ENCODE measurements at regions not wholly inside any gene's neighbourhood (a gene's known extent, or its start where the extent isn't known, plus 50 kb on each side); places are given as distances from the start of the nearest gene placed in this dataset.

DNA sequence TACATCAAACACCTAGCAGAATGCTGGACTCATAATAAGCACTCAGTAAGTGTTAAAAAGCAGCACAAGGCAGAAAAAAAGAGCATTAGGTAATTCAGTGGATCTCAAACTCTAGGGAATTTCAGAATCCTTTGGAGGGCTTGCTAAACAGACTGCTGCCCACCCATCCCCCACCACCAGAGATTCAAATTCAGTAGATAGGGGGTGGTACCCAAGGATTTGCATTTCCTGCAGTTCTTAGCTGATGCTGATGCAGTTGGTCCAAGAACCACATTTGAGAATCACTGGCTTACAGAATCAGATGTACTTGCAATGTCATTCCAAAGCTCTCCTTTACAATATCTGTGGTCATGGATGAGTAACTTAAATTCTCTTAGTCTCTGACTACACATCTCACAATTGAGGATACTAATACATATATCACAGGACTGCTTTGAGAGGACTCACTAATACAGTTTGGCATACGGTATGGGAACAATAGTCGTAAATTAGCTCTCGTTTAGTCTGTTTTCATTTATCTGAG is 664.5 kb downstream of the KCNA4 start:
- no peak for DNase-seq (ENCODE audit: low read depth in 3 of 3)

DNA sequence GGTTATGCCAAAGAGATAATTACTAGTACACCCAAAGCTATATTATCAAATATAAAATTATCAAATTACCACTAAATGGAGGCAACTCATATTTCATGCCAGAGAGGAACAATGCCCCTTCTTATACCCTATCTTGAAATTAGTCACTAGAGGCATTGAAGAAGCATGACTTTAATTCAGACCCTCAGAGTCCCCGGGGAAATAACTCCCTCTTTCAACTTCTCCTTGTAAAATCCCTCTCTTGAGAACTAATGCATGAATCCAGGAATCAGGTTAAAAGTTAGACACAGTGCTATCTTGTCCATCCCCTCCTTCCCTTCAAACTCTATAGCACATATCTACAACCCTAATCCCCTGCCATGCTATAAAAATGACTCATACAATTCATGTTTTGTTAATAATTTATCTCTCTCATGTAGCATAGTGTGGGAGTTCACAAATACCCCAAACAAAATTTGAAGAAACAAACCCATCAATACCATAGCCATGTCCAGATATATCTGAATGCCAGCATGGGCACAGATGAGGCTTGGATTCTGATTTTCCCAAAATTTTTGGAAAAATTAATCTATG is 665.4 kb downstream of the KCNA4 start:
- no peak for DNase-seq (ENCODE audit: low read depth in 3 of 3)

DNA sequence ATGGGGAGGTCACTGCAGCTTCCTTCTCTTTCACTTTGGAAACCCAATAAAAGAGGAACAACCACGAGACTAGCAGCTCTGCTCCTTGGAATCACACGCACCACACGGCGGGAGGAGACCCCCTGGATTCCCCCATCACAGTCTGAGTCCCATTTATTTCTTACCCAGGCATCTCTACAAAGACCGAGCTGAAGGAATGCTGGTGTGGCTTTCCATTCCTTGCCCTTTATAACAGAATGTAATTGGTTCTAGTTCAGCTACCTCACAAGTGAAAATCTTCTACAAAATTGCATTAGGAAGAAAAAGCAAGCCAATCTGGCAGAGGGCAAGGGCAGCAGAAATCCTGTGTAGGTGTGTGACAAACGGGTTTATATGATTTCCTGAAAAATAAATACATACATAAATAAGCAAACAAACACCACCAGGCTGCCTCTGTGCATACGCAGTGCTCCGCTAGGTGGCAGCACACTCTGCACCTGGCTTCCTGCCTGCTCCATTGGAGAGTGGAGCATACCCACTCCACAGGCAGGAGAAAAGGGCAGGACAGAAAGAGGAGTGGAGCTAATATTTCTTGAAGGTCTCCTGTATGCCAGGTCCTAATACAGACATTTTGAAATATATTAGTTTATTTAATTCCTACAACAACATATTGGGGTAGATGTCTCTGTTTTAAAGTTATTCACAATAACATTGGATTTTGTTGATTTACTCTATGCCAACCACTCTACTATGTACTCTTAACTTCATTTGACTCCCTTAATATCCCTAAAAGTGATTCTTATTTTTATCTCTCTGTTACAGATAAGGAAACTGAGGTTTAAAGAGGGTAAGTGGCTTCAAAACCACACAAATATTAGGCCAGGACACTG is 673.1 kb downstream of the KCNA4 start:
- peak in 2 of 3 donors; percentile 0 to 14 for DNase-seq (ENCODE audit: low read depth in 3 of 3)

DNA sequence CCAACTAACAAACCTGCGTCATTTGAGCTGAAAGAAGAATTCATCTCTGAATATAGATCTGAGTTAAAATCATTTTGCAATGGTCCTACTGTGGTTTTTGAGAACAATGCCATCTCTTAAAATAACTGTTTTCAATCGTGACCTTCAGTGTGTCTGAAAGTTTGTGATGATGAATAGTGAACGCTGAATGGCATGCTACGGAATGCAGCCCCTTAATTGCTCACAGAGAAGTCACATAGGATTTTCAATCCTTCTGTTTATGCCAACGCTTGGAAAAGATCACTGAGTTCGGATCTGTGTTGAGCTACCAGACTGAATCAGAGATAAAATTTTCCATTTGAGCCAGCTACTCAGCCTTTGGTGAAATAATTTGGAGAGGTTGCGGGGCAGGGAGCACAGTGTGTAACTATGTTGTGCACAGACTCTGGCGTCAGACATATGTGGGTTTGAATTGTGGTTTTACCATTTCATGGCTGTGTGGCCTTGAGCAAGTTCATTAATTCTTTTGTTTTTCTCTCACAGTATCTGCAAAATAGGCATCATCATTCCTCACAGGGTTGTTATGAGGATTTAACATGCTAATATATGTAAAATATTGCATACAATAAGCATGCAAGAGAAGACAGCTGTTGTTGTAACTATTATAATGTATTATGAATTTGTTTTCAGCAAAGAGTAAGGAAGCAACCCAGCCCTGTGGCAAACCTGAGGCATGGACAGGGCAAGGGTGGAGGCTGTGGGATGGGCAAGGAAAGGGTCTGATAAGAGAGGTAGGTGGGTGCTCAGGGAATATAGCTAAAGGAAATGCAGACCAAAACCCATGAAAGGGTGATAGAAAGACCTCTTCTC is 679.9 kb downstream of the KCNA4 start:
- DNase-seq (ENCODE audit: low read depth in 3 of 3), result no peak

DNA sequence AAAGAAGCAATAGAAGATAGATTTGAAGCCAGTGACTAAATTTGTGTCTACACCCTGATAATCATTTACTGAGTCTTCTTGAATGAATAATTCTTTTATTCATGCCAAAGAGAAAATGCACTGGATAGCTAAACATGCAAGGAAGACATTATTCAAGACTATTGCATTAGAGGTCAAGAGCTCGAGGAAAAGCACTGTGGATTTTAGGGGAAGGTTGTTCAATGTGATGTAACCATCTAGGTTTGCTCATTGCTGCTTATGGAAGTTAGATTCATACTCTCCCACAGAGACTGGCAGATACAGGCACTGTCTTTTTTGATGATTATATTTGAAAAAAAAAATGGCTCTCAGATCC is 682.1 kb downstream of the KCNA4 start:
- no peak for DNase-seq (ENCODE audit: low read depth in 3 of 3)

DNA sequence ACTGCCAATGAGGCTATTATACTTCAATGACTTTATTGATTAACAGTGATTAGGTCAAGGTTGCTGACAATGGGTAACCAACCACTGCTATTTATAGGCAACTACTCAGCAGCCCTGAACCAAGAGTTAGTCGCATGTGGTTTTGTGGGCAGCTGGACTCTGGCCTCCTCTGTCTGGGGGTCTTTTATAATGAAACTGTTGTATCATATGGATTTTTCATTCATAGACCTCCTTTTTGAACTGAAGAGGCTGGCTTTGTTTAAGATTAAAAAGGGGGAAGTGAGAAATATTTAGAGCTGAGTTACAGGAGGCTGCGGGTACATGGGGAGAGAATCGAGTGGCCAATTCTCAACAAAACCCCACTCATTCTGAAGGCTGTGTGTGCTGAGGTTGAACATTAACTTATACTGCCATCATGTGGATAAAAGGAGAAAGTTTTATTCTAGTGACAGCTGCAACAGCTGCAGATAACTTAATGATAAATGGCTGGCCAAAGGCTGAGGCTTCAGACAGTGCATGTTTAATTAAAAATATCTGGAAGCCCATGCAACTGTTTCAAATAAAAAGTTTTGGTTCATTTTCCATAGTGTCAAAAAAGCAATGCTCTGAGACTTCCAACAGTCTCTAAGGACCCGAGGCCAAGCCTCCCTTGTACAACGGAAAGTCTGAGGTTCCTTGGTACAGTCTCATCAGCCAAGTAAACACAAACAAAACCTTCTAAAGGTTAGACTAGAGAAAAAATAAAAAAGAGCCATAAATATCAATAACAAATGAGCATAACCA is 682.6 kb downstream of the KCNA4 start:
- no peak for DNase-seq (ENCODE audit: low read depth in 3 of 3)

DNA sequence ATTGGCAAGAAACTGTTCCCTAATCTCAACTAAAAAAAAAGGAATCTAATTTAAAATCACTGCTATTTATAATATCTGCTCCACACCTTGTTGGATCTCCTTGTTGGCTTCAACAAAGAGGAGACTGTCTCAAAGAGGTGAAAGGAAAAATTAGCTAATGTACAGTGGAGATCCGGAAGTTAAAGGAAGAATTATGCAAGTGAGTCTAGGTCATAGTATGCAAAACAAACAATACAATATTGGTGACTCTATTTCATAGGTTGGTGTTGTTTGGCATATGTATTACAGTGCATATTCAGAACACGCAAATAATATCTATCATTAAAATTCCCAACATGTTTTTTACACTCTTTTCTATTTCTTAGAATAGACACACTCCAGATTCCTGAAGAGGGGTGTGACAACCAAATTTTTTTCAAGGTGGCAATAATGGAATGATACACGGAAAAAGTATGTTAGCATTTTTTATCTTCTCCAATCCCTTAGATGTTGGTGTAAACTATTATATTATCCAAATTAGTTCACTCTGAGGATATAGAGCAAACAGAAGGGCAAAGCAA is 685.3 kb downstream of the KCNA4 start:
- no peak for DNase-seq (ENCODE audit: low read depth in 3 of 3)

DNA sequence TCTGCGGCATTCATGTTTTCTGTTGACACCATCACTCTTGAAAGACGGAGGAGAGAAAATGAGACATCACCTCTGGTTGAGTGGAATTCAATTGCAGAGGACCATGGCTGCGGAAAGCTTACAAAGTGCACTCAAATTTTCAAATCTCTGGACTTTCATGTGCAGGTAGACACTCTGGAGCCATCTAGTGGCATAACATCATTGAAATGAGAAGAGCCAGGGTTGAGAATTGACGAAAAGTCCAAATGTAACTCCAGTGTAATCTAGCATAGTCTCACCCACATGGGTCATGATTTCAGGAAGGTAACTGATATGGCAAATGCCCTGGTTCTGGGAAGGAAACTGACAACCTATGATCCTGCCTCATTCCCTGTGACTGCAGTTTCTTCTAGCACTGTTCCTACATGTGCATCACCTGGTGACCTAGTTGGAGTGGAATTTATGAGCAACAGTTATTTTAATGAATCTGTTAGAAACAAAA is 687.8 kb downstream of the KCNA4 start:
- no peak for DNase-seq (ENCODE audit: low read depth in 3 of 3)

DNA sequence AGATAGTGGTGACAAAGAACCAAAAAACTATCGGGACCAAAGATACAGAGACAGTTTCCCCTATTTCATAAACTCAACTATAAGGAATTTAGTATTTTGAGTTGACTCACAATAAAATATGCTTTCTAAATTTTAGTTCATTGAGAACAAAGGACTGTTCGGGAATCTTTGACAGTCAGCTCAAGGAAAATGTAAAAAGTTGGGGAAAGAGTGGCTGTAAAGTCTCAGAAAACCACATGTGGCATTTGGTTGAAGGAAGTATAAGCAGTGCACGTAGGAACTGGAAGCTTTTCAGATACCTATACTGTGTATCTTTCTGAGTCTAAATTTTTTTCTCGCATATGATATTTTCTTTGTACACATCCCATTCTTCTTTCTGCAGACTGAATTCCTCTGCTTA is 688.9 kb downstream of the KCNA4 start:
- no peak for DNase-seq (ENCODE audit: low read depth in 3 of 3)

DNA sequence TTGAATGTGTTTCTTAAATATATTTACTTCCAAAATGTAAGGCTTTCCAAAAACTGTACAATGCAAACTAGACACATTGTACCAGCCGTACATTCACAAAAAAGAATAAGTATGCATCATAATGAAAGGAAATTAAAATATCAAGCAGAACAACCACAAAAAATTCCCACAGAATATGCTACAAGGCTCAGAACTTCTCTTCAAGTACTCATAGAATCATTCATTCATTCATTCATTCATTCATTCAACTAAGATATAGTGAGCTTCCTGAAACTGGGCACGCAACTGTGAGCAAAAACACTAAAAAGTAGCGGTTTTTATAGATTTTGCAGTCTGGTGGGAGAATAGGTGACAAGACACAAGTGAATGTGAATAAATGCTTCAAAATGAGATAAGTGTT is 690.1 kb downstream of the KCNA4 start:
- DNase-seq (ENCODE audit: low read depth in 3 of 3), result no peak

DNA sequence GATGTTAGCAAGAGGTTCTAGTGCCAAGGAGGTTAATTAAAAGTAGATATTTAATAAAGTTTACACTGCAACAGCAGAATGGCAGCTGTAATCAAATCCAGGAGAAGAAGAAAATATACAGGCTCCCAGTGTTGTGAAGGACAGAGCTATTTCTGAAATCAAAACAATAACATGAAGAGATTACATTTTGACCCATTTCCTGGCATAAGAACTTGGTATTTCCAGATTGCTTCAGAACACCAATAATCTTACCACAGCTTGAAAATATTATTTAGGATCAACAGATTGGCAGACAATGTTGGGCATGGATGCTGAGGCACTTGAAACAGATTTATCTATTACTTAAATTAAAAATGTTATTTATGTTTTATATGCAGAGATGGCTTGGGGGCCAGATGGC is 692.5 kb downstream of the KCNA4 start:
- DNase-seq (ENCODE audit: low read depth in 3 of 3), result no peak

DNA sequence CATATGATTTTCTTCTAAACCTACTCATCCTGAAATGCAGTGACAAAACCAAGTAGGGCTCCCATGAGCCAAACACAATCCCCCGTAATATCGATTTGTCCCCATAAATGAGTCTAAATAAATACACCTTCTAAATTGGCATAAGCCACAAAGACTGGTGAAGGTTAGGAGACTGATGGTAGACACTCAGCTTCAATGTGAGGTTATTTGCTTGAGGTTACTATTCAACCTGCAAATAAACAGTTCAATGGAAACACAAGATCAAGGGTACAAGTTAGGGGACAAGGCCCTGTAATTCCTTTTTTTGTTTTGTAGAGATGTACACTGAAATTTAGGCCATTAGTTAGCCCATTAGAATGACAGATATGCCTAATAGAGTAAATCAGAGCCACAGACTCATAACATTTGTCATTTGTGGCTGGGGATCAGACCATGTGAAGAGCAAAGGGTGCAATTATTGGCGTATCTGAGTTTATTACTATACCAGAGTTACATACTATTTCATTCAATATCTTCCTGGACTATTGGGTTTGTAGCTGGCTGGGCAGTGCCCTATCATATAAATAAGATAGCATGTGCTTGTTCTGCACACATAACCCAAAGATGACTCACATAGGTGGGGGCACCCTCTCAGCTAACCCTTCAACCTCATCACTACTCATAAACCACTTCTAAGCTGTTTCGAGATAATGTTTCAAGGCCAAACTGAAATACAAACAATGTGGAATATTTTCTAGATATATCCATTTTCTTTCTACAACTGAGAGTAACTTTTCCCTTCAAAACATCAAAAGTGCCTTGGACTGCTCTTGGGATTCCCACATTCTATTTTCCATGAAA is 695.3 kb downstream of the KCNA4 start:
- DNase-seq (ENCODE audit: low read depth in 3 of 3), result no peak

DNA sequence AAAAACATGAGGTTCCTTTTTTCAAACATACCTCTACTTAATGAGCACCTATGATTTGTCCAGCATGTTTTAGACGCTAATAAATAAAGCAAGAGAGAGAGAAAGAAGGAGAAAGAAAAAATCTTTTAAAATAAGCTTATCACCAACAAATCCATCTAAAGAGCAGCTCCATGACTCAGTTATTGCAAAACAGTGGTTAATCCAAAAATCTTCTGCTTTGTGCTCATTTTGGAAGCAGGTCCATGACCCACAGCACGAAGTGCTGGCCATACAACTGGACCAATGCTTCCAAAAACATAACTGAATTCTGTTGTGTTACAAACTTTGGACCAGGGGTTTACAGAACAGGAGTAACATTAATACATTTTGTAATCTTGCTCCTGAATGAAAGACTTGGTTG is 696.6 kb downstream of the KCNA4 start:
- no peak for DNase-seq (ENCODE audit: low read depth in 3 of 3)

DNA sequence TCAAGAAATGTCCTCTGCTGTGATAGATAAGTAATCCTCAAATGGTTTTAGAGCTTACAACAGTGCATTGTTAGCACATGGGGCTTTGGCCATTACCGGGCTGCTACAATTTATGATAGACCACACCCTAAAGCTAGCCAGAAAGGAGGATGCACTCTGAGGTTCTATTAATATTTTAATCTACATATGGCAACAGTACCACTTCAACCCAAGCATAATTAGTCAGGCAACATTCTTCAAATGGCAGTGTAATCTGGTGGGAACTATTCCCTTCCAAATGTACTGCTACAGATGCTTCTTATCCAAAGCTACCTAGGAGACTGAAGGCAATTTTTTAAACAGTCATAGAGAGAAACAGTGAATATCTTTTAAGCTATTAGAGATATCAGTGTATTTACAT is 697.6 kb downstream of the KCNA4 start:
- no peak for DNase-seq (ENCODE audit: low read depth in 3 of 3)

DNA sequence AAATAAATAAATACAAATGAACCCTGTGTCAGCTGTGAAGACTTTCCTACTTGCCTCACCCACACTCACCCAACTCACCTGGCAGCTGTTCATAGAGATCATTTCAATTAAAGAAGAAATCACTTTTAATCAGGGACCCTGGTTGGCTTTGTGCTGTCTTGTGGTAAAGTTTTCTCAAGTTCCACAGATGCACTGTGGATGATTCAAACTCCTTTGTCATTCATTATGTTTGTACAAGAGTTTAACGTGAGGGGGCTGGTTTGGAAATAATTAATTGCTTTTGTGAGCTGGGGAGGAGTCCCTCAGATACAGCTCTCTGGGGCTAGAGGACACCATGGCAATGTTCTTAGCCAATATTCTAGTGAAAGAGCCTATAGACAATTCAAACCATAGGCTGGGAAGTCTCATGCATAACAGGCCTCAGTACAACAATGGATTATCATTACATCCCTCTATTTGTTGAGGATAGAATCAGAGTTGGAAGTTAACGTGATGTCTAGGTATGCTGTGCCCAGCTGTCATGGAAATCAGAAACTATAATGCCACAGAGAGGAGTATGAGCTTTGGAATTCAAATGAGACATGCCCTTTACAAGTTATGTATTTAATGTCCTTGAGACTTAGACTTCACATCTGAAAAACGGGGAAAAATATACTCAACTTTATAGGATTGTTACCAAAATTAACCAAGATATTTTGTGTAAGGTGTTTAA is 698.5 kb downstream of the KCNA4 start:
- DNase-seq (ENCODE audit: low read depth in 3 of 3), result no peak

DNA sequence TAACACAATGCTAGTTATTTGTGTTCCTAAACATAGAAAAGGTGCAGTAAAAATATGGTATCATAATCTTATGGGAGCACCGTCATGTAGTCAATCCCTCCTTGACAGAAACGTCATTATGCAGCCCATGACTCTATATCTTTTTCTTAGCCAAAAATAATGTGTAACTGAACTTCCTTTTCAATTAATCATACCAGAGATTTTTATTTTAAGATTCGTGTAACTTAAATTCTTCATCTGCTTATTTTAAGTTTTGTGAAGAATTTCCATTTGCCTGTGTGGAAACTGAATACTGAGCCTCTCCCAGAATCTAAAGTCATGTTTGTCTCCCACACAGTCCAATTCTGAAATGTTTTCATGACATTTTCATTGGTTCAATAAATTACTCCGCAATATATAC is 699.1 kb downstream of the KCNA4 start:
- no peak for DNase-seq (ENCODE audit: low read depth in 3 of 3)

DNA sequence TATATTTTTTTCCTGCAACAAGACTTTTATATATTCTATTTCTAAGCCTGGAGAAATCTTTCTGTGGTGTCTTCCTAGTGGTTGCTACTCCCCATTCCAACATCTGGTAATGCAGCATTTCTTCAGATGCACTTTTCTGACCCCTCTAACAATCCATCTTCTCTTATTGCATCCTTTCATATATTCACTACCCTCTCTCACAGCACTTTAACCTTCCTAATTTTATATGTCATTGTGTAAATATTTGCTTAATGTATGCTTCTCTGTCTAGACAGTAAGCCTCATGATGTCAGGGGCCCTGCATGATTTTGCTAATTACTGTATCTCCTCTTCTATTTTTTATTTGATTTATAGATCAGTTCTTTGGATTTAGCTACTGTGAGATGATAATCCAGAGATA is 701.6 kb downstream of the KCNA4 start:
- no peak for DNase-seq (ENCODE audit: low read depth in 3 of 3)

DNA sequence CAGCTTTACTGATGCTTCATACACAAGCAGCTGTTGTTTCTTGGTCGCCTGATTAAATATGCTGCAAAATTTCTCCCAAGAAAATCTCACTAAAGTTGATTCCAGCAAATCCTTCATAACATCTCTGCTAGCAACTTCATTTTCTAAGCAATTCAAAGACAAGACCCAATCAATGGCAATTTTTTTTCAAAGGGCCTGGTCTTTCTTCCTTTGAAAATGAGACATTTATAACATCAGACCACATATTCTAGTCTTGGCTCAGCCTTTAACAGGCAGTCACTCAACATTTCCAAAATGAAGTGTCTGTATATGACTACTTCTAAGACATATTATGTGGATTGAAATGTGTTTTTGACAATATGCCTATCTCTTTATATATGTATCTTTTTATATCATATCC is 702.6 kb downstream of the KCNA4 start:
- DNase-seq (ENCODE audit: low read depth in 3 of 3), result no peak

DNA sequence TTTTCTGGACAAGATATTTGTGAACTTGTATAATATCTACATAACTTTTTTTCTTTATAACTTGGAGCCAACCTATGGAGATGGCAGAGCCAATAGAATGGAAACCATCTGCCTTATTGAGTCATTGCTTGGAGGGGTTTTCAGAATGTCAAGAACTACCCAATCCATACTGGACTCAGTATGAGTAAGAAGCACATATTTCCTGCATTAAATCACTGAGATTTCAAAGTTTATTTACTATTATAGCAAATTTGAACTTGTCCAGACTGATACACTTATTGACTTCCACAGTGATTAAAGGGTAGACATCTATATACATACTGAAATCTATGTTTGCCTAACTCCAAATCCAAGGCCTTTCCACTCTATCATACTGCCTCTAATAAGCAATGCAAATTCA is 704.0 kb downstream of the KCNA4 start:
- no peak for DNase-seq (ENCODE audit: low read depth in 3 of 3)

Measured in stimulated activated CD4-positive, alpha-beta T cell treated with anti-CD3 and anti-CD28 coated beads, TNF-alpha, amount 100 ng/mL, for 48 hours (primary cell).